Keratinocyte (primary cell): ENCODE measurements at regions not wholly inside any gene's neighbourhood (a gene's known extent, or its start where the extent isn't known, plus 50 kb on each side); places are given as distances from the start of the nearest gene placed in this dataset.

Experiments used
- EZH2 ChIP-seq: IDR thresholded peaks from one replicate; pipeline ENCODE4 v1.6.1; 2012; ENCODE audit warnings: inconsistent platforms, mild to moderate bottlenecking, low read length, moderate library complexity
- TF ChIP-seq, protein P1 (sequence below), 3 experiments: IDR thresholded peaks in 1 of 3; conservative IDR thresholded peaks in 1 of 3; optimal IDR thresholded peaks in 1 of 3; 2 replicates in 2 of 3; 3 replicates in 1 of 3; pipeline versions ENCODE3 to v1.5.1; 2011; ENCODE audit warnings: low read length in 3 of 3, mild to moderate bottlenecking in 3 of 3, moderate library complexity in 2 of 3, control low read depth in 1 of 3, inconsistent platforms in 1 of 3; ENCODE audit not compliant: insufficient read depth in 2 of 3; ENCODE audit errors: extremely low read depth in 1 of 3

DNA sequence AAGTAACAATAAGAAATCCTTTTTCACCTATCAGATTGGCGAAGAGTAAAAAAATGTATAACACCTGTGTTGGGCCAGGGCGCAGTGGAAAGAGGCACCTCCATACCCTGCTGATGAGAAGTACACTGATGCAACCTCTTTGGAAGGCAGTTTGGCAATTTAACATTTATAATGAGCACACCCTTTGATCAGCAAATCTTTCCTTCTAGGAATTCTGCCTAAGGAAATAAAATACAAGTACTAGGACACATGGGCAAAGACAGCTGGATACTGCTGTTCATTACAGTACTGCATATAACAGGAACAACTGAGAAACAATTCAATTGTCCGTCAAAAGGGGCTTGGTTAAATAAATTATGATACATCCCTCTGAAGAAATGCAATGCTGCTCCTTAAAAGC is 110.1 kb downstream of the RPL27A start:
- TF ChIP-seq, protein P1, sequence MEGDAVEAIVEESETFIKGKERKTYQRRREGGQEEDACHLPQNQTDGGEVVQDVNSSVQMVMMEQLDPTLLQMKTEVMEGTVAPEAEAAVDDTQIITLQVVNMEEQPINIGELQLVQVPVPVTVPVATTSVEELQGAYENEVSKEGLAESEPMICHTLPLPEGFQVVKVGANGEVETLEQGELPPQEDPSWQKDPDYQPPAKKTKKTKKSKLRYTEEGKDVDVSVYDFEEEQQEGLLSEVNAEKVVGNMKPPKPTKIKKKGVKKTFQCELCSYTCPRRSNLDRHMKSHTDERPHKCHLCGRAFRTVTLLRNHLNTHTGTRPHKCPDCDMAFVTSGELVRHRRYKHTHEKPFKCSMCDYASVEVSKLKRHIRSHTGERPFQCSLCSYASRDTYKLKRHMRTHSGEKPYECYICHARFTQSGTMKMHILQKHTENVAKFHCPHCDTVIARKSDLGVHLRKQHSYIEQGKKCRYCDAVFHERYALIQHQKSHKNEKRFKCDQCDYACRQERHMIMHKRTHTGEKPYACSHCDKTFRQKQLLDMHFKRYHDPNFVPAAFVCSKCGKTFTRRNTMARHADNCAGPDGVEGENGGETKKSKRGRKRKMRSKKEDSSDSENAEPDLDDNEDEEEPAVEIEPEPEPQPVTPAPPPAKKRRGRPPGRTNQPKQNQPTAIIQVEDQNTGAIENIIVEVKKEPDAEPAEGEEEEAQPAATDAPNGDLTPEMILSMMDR (optimal IDR thresholded peaks at IDR 0.05 in 1 of 3, IDR thresholded peaks at IDR 0.05 in 1 of 3, conservative IDR thresholded peaks at IDR 0.05 in 1 of 3; ENCODE audit: extremely low read depth in 1 of 3, insufficient read depth in 2 of 3, low read length in 3 of 3) = no peak
- no peak for TF ChIP-seq EZH2
